Skeletal muscle tissue (tissue), 3 donors: ENCODE measurements at regions not wholly inside any gene's neighbourhood (a gene's known extent, or its start where the extent isn't known, plus 50 kb on each side); places are given as distances from the start of the nearest gene placed in this dataset.

ENCODE experiments used
- H3K27ac ChIP-seq: one replicate; pipeline ENCODE4 v1.7.0; 2013; ENCODE audit warnings: mild to moderate bottlenecking, low read depth, low read length, inconsistent platforms
- H3K27me3 ChIP-seq, 3 donors: one replicate each; pipeline ENCODE4 v1.7.0; 2013; ENCODE audit warnings: low read length in 3 of 3; ENCODE audit not compliant: control insufficient read depth in 3 of 3, insufficient read depth in 3 of 3
- H3K36me3 ChIP-seq, 3 donors: one replicate each; pipeline ENCODE4 v1.7.0; 2013; ENCODE audit warnings: low read length in 3 of 3; ENCODE audit not compliant: control insufficient read depth in 3 of 3, insufficient read depth in 3 of 3
- H3K4me1 ChIP-seq, 3 donors: one replicate each; pipeline ENCODE4 v1.7.0; 2013; ENCODE audit warnings: low read length in 3 of 3, mild to moderate bottlenecking in 3 of 3; ENCODE audit not compliant: control insufficient read depth in 3 of 3, insufficient read depth in 3 of 3
- H3K4me3 ChIP-seq, 3 donors: one replicate each; pipeline ENCODE4 v1.7.0; 2013; ENCODE audit warnings: low read length in 3 of 3
- H3K9ac ChIP-seq, 3 donors: one replicate each; pipeline ENCODE4 v1.7.0; 2013; ENCODE audit warnings: low read length in 3 of 3, mild to moderate bottlenecking in 3 of 3, moderate library complexity in 2 of 3, low read depth in 1 of 3
- H3K9me3 ChIP-seq, 3 donors: one replicate each; pipeline ENCODE4 v1.7.0; 2013; ENCODE audit warnings: low read length in 3 of 3; ENCODE audit not compliant: control insufficient read depth in 3 of 3
- donor health status: Osteomylitis.

DNA sequence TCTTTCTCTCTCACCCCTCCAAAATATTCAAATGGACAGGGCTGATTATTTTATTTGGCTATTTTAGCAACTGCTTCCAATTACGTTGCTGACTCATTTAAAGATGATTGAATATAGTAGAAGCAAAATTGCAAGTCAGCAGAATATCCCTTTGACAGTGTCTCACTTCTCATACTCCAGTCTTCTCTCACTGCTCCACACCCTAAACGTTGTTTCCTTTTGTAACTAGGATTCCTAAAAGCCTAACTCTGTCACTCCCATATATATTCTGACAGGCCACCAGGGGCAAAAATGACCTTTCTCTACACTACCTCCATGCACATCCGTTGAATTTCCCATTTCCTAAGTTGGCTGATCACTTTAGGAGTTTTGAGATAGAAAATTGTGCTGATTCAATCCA is 351.1 kb downstream of the RND3 start:
- Histone ChIP-seq H3K4me1 (no peaks in the 10 kb centered on the region), H3K4me3 (no peak overlapping the region), H3K9me3 (no peaks in the 10 kb centered on the region), H3K36me3 (no peaks in the 10 kb centered on the region), H3K27ac (no peak overlapping the region), H3K27me3 (no peaks in the 10 kb centered on the region), H3K9ac (no peak overlapping the region)

DNA sequence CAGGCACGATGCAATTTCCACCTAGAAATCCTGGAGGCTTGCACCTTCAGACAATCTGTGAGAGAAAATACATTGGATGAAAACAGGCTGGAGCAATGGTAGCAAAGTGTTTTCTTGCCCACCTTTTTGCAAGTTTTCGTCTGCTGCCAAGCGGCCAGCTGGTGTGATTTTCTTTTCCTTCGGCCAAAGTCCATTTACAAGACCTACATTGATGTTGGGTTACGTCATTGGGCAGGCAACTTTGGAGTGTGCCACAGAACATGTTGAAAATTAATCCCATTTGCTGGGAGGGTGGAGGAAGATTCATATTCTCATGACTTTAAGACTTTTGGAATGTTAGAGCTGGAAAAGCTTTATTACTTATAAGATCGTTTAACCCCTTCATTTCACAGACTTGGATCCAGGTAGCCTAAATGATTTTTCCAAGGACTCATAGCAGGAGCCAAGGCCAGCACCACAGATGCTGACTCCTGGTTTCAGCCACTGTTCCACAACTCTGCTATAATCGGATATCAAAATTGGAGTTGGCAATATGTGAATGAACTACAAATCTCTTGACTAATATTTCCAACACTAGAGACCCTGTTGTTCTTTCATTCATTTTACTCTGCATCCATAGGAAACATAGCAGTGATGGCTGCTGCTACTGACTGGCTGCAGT is 352.1 kb downstream of the RND3 start:
- no peak overlapping the region for H3K9ac ChIP-seq
- H3K4me1 ChIP-seq, result no peaks in the 10 kb centered on the region
- no peaks in the 10 kb centered on the region for H3K36me3 ChIP-seq

DNA sequence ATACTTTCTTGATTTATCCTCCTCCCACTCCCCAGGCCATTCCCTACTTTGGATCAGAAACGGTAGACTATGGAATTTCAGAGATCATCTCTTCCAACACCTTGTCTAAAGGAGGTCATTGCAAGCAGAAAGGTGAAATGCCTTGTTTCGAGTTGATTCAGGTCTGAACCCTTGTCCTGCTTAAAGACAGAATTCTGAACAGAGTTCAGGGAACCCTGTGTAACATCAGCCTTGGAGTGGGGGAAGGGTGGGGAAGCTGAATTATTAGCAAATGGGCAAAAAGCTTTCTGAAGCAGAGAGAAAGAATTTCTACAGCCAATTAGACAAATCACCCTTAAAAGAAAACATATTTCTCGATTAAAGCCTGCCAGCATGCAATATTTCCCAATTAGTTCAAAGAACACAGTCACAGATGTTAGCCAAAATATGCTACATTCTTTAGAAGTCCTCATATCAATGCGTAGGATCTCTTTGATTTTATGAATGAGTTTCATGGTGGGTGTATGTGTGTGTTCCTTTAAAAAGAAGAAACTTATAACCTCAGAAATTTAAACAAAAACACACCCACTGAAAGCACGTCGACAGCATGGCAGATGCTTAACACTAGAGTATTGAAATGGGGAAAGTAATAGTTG is 353.1 kb downstream of the RND3 start:
- H3K4me1 ChIP-seq, result no peaks in the 10 kb centered on the region
- no peak overlapping the region for H3K27ac ChIP-seq
- no peaks in the 10 kb centered on the region for H3K9me3 ChIP-seq
- no peak overlapping the region for H3K4me3 ChIP-seq
- H3K9ac ChIP-seq, result no peak overlapping the region
- no peaks in the 10 kb centered on the region for H3K27me3 ChIP-seq
- H3K36me3 ChIP-seq, result no peaks in the 10 kb centered on the region

More for the DNA sequence above, 352.1 kb downstream of the RND3 start:
- Histone ChIP-seq H3K4me3 (no peak overlapping the region), H3K27ac (no peak overlapping the region), H3K9me3 (no peaks in the 10 kb centered on the region), H3K27me3 (no peaks in the 10 kb centered on the region)

DNA sequence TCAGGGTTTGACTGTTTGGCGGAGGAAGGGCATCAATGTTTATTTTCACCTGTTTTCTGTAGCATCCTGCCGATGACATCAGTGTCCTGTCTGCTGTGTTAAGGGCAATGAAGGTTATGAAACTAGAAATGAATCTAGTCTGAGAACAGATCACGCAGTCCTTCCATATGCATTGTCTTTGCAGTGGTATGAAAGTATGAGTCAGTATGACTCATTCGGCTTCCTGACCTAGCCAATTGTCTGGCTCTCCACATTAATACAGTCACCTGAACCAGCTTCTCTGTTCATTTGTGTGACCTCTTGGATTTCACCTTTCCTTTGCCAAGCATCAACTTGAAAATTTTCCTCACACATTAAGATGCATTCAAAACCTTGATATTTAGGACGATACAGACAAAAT is 353.8 kb downstream of the RND3 start:
- H3K9ac ChIP-seq, result no peak overlapping the region

DNA sequence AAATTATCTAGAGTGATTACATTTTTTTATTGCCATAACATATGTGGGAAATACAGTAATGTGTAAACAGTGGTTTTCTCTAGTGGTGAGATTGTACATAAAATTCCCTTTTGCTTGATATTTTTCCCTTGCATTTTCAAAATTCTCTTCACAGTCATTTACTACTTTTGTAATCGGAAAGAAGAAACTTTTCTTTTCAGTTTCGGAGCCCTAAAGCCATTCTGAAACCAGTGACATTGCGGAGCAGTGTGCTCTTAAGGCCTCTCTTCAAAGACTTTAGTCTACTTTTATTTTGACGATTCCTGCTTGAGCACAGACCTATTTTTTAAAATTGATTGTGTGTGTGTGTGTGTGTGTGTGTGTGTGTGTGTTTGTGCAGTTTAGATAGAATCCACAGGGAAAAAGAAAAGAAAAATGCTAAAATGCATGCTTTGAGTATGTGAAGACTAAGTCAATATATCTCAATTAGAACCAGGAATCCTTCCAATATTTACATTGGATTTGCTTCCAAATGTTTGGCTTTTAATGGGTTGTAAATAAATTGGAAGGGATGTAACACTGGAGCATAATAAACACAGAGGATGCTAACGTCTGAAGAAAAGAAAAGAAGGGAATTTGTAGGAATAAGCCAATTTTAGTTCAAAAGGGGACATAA is 357.4 kb downstream of the RND3 start:
- H3K4me3 ChIP-seq, result no peak overlapping the region
- no peaks in the 10 kb centered on the region for H3K36me3 ChIP-seq
- no peak overlapping the region for H3K9ac ChIP-seq
- no peaks in the 10 kb centered on the region for H3K4me1 ChIP-seq
- H3K9me3 ChIP-seq, result no peaks in the 10 kb centered on the region
- H3K27ac ChIP-seq, result no peak overlapping the region
- H3K27me3 ChIP-seq, result no peaks in the 10 kb centered on the region

More for the DNA sequence above, 353.8 kb downstream of the RND3 start:
- Histone ChIP-seq H3K36me3 (no peaks in the 10 kb centered on the region), H3K4me1 (no peaks in the 10 kb centered on the region), H3K27ac (no peak overlapping the region), H3K9me3 (no peaks in the 10 kb centered on the region), H3K4me3 (no peak overlapping the region), H3K27me3 (no peaks in the 10 kb centered on the region)

DNA sequence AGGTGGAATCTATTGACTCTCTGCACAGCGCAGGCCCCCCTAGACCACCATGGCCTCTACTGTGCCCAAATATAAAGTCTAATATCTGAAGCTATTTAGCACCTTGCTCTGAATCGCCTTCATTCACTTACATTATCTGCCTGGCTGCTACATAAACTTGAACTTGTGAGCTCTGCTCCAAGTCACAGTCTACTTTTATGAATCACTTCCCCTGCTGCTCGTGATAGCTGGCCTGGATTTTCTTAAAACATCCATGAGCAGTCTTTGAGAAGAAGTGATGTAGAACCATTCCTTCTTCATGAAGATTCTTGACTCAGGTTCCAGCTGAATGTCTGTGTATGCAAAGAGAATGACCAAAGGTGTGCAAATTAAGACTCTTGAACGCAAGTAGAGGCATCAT is 359.5 kb downstream of the RND3 start:
- Histone ChIP-seq H3K4me3 (no peak overlapping the region), H3K4me1 (no peaks in the 10 kb centered on the region), H3K36me3 (no peaks in the 10 kb centered on the region), H3K27me3 (no peaks in the 10 kb centered on the region), H3K9ac (no peak overlapping the region), H3K27ac (no peak overlapping the region), H3K9me3 (no peaks in the 10 kb centered on the region)

DNA sequence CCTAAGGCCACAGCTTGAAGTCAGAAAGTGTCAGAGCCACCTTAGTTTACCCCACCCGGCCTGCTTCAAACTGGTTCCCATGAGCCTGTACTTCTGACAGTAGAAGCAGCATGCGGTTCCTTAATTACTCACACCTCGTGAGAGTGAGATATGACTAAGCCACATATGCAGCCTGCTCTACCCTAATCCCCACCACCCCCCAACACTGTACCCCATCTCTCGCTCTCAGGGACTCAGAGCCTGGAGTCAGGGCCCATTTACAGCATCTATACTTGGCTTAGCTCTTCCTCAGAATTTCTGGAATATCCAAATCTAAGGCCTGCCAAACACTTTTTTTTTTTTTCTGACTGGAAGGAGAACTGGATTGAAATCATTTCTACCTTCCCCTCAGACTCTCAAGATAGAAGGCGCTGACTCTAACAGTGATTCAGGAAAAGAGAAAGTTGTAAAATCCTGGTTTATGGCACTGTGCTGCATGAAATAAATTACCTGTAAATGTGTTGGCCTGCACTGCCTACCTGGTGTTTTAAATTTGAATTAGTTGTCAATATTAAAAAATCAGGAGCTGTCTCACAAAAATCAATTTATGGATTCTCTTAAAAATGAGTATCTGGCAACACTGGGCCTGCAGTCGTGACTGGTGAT is 360.0 kb downstream of the RND3 start:
- Histone ChIP-seq H3K36me3 (no peaks in the 10 kb centered on the region), H3K4me1 (no peaks in the 10 kb centered on the region), H3K27ac (no peak overlapping the region), H3K27me3 (no peaks in the 10 kb centered on the region), H3K4me3 (no peak overlapping the region), H3K9ac (no peak overlapping the region), H3K9me3 (no peaks in the 10 kb centered on the region)

DNA sequence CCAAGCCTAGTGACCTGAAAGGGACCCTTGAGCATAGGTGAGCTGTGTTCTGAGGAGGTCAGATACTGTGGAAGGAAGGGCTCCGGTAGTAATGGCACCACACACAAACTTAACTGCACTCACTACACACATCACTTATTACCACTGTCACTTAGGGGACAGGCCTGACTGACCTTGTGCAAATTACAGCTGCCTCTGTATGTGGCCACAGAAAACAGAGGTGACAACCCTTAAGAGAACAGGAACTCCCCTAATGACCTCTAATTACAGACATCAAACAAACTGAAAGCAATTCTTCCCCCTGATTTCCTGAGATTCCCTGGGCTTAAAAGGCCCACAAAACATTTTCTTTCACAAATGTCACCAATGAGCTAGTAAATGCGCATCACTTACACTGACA is 360.6 kb downstream of the RND3 start:
- no peaks in the 10 kb centered on the region for H3K36me3 ChIP-seq
- H3K27me3 ChIP-seq, result no peaks in the 10 kb centered on the region
- no peaks in the 10 kb centered on the region for H3K4me1 ChIP-seq
- H3K9me3 ChIP-seq, result no peaks in the 10 kb centered on the region
- no peak overlapping the region for H3K27ac ChIP-seq
- no peak overlapping the region for H3K9ac ChIP-seq
- no peak overlapping the region for H3K4me3 ChIP-seq

DNA sequence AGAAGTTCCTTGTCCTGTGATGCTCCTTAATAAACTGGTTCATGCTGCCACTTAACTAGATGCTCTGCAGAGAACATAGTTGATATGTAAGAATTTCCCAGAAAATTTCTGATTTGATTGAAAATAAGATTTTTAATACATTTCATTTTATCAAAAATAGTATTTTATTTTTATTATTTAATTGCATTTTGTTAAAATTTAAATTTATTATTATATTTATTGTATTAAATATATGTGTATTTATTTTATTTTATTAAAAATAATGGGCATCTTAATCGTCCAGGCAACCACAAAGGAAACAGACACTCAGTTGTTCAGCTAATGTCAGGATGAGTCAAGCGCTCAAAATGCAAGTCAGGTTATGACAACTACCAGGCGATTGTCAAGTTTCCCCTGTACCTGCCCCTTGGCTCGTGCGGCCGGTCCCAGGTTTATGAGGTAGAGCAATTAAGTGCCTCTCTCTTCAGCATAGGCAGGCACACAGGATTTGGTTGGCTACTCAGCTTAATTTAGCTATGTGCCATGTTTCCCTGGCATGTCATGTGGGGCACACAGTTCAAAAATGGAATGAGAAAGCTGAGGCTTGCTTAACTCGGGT is 361.2 kb downstream of the RND3 start:
- no peak overlapping the region for H3K9ac ChIP-seq
- no peaks in the 10 kb centered on the region for H3K27me3 ChIP-seq
- no peaks in the 10 kb centered on the region for H3K4me1 ChIP-seq
- no peaks in the 10 kb centered on the region for H3K36me3 ChIP-seq
- no peak overlapping the region for H3K4me3 ChIP-seq
- no peak overlapping the region for H3K27ac ChIP-seq
- H3K9me3 ChIP-seq, result no peaks in the 10 kb centered on the region

DNA sequence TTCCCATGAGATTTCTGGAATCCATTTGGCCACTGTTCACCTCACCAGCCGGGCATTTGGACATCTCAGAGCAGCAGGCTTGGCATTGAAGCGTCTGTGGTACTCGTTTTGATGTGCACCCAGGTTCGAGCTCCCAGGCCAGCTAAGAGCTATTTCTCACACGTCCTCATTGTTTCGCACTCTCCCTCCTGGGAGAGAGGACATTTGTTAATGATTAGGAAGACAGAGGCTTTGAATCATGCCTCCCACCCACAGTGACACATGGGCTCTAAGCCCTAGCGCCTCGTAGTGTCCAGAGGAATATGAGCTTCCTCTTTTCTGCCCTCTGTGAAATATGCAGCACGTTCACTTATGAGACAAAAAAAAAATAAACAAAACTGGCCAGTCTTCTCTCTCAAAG is 361.8 kb downstream of the RND3 start:
- no peak overlapping the region for H3K9ac ChIP-seq
- no peaks in the 10 kb centered on the region for H3K4me1 ChIP-seq
- no peaks in the 10 kb centered on the region for H3K27me3 ChIP-seq
- no peaks in the 10 kb centered on the region for H3K9me3 ChIP-seq
- H3K36me3 ChIP-seq, result no peaks in the 10 kb centered on the region
- no peak overlapping the region for H3K27ac ChIP-seq
- H3K4me3 ChIP-seq, result no peak overlapping the region
